ENCODE measurements at regions not wholly inside any gene's neighbourhood (a gene's known extent, or its start where the extent isn't known, plus 50 kb on each side); places are given as distances from the start of the nearest gene placed in this dataset.

GRCh38 chr19:32241932-32242710, 103.3 kb upstream of the ZNF507 start:
- H3K4me1 ChIP-seq (ENCODE audit: control insufficient read depth in 2 of 3, insufficient read depth in 2 of 3, low read depth in 1 of 3, low read length in 3 of 3): no peaks in the 10 kb centered on the region
- FAIRE-seq (no peak), DNase-seq (peak in 2 of 5 donors; percentile 24 to 55)
- no peak overlapping the region for H3K9ac ChIP-seq (ENCODE audit: low read length in 3 of 3)
- H3K27me3 ChIP-seq (ENCODE audit: control insufficient read depth, insufficient read depth, low read length): no peaks in the 10 kb centered on the region
- H3K4me3 ChIP-seq (ENCODE audit: low read length in 3 of 3): no peak overlapping the region
- intact Hi-C loops (cut with DNase I): no loop called here
- H3K27ac ChIP-seq (ENCODE audit: low read depth in 2 of 2, low read length in 2 of 2): no peak overlapping the region
- H3K36me3 ChIP-seq (ENCODE audit: control insufficient read depth in 2 of 3, insufficient read depth in 3 of 3, low read length in 3 of 3): no peaks in the 10 kb centered on the region
- H3K9me3 ChIP-seq (ENCODE audit: control insufficient read depth in 2 of 3, insufficient read depth in 1 of 3, low read length in 3 of 3): no peaks in the 10 kb centered on the region
- TF ChIP-seq CTCF (IDR thresholded peaks at IDR 0.05; ENCODE audit: borderline replicate concordance, extremely low read depth, insufficient read depth): no peak

GRCh38 chr19:32246006-32246405, 99.4 kb upstream of the ZNF507 start:
- no peaks in the 10 kb centered on the region for H3K4me1 ChIP-seq (ENCODE audit: control insufficient read depth in 2 of 3, insufficient read depth in 2 of 3, low read depth in 1 of 3, low read length in 3 of 3)
- no peak overlapping the region for H3K9ac ChIP-seq (ENCODE audit: low read length in 3 of 3)
- H3K27me3 ChIP-seq (ENCODE audit: control insufficient read depth, insufficient read depth, low read length): no peaks in the 10 kb centered on the region
- no peak overlapping the region for H3K4me3 ChIP-seq (ENCODE audit: low read length in 3 of 3)
- FAIRE-seq: no peak
- H3K36me3 ChIP-seq (ENCODE audit: control insufficient read depth in 2 of 3, insufficient read depth in 3 of 3, low read length in 3 of 3): no peaks in the 10 kb centered on the region
- H3K27ac ChIP-seq (ENCODE audit: low read depth in 2 of 2, low read length in 2 of 2): no peak overlapping the region
- TF ChIP-seq CTCF (IDR thresholded peaks at IDR 0.05; ENCODE audit: borderline replicate concordance, extremely low read depth, insufficient read depth): no peak
- intact Hi-C loops (cut with DNase I): no loop called here
- no peak for DNase-seq
- H3K9me3 ChIP-seq (ENCODE audit: control insufficient read depth in 2 of 3, insufficient read depth in 1 of 3, low read length in 3 of 3): peaks cover 0 to 2% (median 0%) of the 10 kb centered on the region in 3 donors

- no peaks in the 10 kb centered on the region for H3K27me3 ChIP-seq (ENCODE audit: control insufficient read depth, insufficient read depth, low read length)
Measured at GRCh38 chr19:32251634-32252332, 93.6 kb upstream of the ZNF507 start.

More at GRCh38 chr19:32251634-32252332, 93.6 kb upstream of the ZNF507 start:
- Histone ChIP-seq H3K9me3 (ENCODE audit: control insufficient read depth in 2 of 3, insufficient read depth in 1 of 3, low read length in 3 of 3) (peaks cover 0 to 2% (median 0%) of the 10 kb centered on the region in 3 donors), H3K27ac (ENCODE audit: low read depth in 2 of 2, low read length in 2 of 2) (no peak overlapping the region), H3K36me3 (ENCODE audit: control insufficient read depth in 2 of 3, insufficient read depth in 3 of 3, low read length in 3 of 3) (no peaks in the 10 kb centered on the region), H3K9ac (ENCODE audit: low read length in 3 of 3) (no peak overlapping the region), H3K4me3 (ENCODE audit: low read length in 3 of 3) (no peak overlapping the region), H3K4me1 (ENCODE audit: control insufficient read depth in 2 of 3, insufficient read depth in 2 of 3, low read depth in 1 of 3, low read length in 3 of 3) (no peaks in the 10 kb centered on the region)
- FAIRE-seq (no peak), DNase-seq (no peak)
- TF ChIP-seq CTCF (IDR thresholded peaks at IDR 0.05; ENCODE audit: borderline replicate concordance, extremely low read depth, insufficient read depth): no peak
- intact Hi-C loops (cut with DNase I): no loop called here

Measured in kidney (tissue), 13 donors.